ENCODE measurements at regions not wholly inside any gene's neighbourhood (a gene's known extent, or its start where the extent isn't known, plus 50 kb on each side); places are given as distances from the start of the nearest gene placed in this dataset.

DNA sequence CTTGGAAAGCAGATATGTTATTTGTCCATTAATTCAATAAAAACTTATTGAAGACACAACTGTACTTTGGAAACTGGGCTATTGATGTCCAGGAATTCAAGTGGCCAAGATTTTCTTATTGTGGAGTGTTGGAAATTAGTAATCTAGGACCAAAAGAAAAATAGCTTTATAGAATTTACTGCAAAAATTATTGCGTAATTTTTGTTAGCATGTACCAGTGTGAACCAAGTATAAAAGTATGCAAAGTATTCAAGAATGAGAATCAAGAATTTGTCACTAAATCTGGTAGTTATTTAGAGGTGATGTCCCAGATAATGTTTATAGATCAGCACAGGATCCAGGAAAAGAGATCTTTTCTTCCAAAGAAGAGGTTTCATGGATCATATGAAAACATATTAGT is 468.9 kb upstream of the CTSO start:
- TF ChIP-seq, protein P1, sequence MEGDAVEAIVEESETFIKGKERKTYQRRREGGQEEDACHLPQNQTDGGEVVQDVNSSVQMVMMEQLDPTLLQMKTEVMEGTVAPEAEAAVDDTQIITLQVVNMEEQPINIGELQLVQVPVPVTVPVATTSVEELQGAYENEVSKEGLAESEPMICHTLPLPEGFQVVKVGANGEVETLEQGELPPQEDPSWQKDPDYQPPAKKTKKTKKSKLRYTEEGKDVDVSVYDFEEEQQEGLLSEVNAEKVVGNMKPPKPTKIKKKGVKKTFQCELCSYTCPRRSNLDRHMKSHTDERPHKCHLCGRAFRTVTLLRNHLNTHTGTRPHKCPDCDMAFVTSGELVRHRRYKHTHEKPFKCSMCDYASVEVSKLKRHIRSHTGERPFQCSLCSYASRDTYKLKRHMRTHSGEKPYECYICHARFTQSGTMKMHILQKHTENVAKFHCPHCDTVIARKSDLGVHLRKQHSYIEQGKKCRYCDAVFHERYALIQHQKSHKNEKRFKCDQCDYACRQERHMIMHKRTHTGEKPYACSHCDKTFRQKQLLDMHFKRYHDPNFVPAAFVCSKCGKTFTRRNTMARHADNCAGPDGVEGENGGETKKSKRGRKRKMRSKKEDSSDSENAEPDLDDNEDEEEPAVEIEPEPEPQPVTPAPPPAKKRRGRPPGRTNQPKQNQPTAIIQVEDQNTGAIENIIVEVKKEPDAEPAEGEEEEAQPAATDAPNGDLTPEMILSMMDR (IDR thresholded peaks at IDR 0.05; ENCODE audit: extremely low read depth in 1 of 2, insufficient read depth in 1 of 2, low read depth in 1 of 2, low read length in 2 of 2), result no peak
- no peak for TF ChIP-seq EZH2 (IDR thresholded peaks at IDR 0.05; ENCODE audit: borderline replicate concordance, low read depth, low read length, severe bottlenecking)
- no peak for TF ChIP-seq POLR2A (IDR thresholded peaks at IDR 0.05; ENCODE audit: low read depth, low read length)
- no peak for TF ChIP-seq POLR2AphosphoS5 (IDR thresholded peaks at IDR 0.05; ENCODE audit: insufficient read depth, low read depth, low read length)
- no peak for TF ChIP-seq MAX (IDR thresholded peaks at IDR 0.05; ENCODE audit: insufficient read depth, insufficient read length)
- TF ChIP-seq FOS (IDR thresholded peaks at IDR 0.05; ENCODE audit: borderline replicate concordance, insufficient read depth, low read length), result no peak
- TF ChIP-seq JUN (IDR thresholded peaks at IDR 0.05; ENCODE audit: borderline replicate concordance, insufficient read depth, insufficient read length, low read depth), result no peak
- no peak for TF ChIP-seq MYC (IDR thresholded peaks at IDR 0.05; ENCODE audit: low read depth, low read length)
- TF ChIP-seq GATA2 (IDR thresholded peaks at IDR 0.05; ENCODE audit: insufficient read depth, insufficient read length, low read depth, low read length), result no peak

Measured in endothelial cell of umbilical vein (primary cell).